Hepatocyte (in vitro differentiated cells): ENCODE measurements at regions not wholly inside any gene's neighbourhood (a gene's known extent, or its start where the extent isn't known, plus 50 kb on each side); places are given as distances from the start of the nearest gene placed in this dataset.

Experiments used
- CTCF ChIP-seq: fragments of 200-600 bp; sonication (generic); IDR thresholded peaks from 2 replicates; pipeline ENCODE4 v1.5.1; 2016; ENCODE audit warnings: antibody characterized with exemption, mild to moderate bottlenecking; ENCODE audit not compliant: poor library complexity
- EZH2 ChIP-seq: fragments of 200-600 bp; sonication (generic); IDR thresholded peaks from 2 replicates; pipeline ENCODE4 v1.6.1; 2016; ENCODE audit warnings: antibody characterized with exemption, mild to moderate bottlenecking, borderline replicate concordance

GRCh38 chr5:25150819-25151218, 506.0 kb upstream of the CDH10 start:
- TF ChIP-seq EZH2 (no peak), CTCF (no peak)
